ENCODE measurements at regions not wholly inside any gene's neighbourhood (a gene's known extent, or its start where the extent isn't known, plus 50 kb on each side); places are given as distances from the start of the nearest gene placed in this dataset.
A peak's percentile ranks its signal among the peaks of the same experiment; 100 is the strongest.

DNA sequence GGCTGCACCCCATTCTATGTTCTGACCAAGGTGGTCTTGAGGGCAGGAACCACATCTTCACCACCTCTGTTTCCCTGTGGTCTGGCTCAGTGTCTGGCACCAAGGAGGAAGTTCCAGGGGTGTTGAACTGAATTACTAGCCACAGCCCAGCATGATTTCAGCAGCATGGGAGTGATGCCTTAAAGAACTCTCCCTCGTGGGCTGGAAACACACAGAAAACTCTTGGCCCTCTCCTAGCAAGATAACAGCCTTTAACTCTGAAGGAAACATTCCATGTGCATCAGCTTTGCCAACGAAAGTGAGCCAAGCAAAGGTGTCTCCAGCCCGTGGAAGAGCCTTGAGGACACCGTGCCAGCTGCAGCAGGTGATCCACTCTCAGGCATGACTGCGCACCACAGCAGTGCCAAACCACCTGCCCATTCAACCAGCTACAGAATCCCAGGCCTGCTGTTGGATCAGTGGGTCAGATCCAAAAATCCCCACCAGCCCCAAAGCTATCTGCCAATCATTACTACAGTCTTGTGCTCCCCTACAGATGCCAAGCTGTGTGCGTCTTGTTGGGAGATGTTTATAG, 124.8 kb downstream of the TTC32 start:
- no peak for DNase-seq

DNA sequence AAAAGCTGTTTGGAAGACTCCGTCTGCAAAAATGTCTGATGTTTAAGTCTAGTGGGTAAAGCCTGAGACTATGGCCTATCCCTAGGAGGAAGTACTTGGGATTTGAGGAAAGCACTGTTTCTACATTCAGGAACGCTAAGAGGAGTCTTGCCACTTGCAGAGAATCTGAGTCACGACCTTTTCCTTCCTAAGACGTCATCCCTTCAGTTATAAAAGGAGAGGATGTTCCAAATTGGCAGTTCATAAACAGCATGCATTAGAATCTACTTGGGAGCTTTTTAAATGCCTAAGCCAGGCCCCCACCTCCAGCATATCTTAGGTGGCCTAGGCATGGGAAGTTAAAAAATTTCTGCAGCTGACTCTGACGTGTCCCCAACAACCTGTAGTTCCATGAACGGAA, 125.9 kb downstream of the TTC32 start:
- DNase-seq, result no peak

DNA sequence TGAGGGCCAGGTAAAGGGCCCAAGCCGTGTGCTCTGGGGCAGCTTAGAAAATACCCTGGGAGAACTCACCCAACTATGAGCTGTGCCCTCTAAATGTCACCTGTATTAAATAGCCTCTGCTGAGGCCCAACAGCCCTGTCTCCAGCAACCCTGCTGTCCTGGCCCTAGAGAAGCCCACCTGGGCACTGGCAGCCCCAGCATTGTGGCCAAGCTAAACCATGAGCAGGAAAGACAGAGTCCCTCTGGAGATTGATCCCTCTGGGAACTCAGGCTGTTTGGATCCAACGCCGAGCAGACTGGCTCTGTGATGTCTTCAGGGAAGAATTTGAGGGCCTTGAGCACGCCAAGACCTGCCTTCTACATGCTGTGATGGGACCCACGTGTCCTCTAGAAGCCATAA, 126.5 kb downstream of the TTC32 start:
- DNase-seq, result no peak

DNA sequence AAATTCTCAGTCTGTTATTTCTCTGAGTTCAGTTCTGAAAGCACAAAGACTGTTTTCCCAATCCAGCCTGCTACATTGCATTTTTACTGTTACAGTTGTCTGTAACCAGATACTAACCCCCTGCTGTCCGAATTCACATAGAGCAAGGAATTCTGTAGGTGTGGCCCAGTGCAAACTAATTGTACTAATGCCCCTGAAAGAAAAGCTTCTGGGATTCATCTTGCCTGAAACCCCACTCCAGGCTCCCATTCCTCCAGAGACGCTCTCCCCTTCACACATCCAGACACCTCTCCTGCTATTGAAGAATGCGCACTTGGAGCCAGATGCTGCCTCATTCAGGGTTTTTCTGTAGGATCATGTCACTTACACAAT, 127.0 kb downstream of the TTC32 start:
- no peak for DNase-seq

DNA sequence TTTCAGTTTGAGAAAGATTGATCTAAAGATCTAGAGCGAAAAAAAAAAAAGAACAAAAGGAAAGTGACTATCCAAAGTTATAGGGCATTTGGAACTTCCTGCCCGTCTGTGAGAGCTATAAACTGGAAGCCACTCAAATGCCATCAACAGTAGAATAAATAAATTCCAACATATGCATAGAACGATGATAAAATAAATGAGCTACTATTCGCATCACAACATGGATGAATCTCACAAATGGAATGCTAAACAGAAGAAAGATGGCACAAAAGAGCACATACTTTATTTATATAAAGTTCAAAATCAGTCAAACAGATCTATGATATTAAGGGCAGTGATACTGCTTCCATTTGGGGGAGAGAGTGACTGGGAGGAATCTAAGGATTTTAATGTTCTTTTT, 128.8 kb downstream of the TTC32 start:
- DNase-seq, result peak; percentile 36

DNA sequence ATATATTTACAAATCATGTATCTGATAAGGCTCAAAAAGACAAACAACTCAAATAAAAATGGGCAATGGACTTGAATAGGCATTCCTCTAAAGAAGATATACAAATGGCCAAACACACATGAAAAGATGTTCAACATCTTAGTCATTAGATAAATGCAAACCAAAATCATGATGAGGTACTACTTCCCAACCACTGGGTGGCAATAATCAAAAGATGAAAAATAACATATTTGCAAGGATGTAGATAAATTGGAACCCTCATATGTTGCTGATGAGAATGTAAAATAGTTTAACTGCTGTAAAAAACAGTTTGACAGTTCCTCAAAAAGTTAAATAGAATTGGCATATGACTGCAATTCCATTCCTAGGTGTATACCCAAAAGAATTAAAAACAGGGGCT, 132.3 kb downstream of the TTC32 start:
- peak; percentile 60 for DNase-seq

DNA sequence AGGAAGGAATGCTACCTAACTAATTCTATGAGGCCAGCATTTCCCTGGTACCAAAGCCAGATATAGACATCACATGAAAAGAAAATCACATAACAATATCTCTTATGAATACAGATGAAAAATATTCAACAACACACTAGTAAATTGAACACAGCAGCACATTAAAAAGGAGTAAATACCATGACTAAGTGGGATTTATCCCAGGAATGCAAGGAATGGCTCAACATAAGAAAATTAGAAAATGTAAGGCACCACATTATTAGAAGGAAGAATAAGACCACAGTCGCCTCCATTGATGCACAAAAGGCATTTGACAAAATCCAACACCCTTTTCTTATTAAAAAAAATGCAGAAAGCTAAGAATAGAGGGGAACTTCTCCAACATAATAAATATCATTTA, 133.9 kb downstream of the TTC32 start:
- peak; percentile 48 for DNase-seq

DNA sequence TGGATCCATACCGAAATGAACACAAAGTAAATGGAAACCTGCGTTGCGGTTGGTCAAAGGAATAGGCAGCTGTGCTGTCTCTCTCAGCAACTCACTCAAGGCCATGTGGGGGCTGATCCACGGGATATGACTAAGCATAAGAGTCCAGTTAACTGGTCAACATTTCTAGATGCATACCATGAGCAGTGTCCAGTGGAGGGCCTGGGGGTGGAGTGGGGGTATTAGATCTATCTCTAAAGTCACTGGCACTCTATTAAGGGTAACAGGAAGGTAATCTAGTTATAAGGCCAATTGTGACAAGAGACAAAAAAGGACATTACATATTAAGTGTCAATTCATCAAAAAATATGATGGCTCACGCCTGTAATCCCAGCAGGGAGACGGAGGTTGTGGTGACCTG, 136.8 kb downstream of the TTC32 start:
- no peak for DNase-seq

DNA sequence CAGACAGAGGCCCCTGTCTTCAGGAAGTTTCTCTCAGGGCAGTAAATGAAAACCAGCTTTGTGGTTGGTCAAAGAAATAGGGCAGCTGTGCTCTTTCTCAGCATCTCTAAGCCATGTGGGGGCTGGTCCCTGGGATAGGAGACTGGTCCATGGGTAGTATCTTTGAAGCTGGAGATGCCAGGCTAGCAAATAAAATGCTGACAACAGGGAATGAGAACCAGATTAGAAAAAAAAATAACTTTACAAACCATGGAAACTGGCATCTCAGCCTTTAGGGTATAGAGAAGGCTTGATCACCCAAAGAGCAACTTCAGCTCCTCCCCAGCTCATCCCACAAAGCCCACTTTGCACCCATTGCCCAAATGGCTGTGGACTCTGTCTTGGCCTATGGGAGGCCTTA, 138.1 kb downstream of the TTC32 start:
- no peak for DNase-seq

DNA sequence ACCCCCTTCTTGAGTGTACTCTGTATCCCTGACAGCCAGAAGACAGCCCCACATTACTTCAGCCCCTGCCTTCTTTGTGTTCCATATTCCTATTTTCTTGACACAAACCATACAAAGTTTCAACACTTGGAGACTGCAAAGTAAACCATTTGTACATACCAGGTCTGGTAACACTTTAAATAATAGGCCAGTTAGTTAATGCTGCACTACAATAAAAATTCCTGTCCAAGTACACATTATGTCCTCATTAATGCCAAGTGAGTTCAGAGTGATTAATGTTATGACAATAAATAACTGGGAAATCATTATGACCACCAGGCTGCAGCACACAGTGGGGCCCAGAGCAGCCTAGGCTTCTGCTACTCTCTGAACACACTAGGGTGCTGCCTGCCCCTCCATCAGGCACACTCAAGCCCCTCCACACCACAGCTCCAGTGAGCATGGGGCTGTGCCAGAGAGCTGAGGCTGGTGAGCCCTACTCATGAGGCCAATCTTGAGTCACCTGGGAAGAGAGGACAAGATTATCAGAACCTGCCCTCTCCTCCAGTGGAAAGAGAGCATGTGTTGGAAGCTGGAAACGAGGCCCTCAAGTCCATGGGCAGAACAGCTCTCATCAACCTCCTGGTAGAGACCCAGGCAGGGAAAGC, 138.7 kb downstream of the TTC32 start:
- DNase-seq, result no peak

DNA sequence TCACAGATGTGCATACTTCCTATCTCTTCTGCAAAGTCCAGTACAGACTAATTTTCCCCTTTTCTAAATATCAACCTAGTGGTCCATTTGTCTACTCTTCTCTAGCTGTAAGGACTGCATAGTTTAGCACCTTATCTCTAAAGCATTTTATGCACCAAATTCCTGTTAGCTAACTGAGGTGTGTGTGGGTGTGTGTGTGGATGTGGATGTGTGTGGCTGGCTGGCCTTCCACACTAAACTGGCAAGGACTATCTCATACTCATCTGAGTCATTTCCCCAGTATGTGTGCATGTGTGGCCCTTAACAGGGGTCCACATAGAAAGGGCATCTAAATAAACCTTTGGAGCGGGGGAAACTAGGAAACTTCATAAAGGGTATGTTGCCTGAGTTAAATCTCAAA, 139.6 kb downstream of the TTC32 start:
- no peak for DNase-seq

DNA sequence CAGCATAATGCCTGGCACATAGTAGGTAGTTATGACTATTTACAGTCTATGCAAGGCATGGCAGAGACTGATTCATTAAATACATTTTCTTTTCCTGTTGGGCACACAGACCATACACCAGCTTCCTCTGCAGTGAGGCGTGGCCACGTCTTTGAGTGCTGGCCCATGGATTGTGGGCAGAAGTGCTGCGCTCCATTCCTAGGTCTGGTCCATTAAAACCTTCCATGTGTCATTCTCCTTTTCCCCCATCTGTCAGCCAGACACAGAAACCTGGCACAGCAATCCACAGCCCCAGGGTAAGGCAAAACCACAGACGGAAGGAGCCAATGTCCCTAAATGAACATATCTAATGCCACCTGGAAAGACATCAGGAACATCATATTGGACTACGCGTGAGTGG, 141.9 kb downstream of the TTC32 start:
- DNase-seq, result no peak

DNA sequence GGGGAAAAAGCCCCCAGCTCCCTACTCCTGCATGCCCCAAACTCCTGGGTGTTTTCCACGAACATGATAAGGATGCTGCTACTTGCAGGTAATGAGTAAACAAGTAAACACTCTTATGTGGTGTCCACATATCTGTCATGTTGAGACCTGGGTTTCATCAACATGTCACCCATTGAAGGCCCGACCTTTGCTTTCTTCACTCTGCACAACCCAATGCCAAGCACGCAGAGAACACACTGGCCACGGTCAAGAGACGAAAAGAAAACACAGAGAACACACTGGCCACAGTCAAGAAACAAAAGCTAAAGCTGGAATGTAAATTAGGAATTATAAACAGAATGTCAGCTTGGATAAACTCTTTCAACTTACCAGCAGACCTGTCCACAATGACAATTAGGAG, 143.1 kb downstream of the TTC32 start:
- no peak for DNase-seq

DNA sequence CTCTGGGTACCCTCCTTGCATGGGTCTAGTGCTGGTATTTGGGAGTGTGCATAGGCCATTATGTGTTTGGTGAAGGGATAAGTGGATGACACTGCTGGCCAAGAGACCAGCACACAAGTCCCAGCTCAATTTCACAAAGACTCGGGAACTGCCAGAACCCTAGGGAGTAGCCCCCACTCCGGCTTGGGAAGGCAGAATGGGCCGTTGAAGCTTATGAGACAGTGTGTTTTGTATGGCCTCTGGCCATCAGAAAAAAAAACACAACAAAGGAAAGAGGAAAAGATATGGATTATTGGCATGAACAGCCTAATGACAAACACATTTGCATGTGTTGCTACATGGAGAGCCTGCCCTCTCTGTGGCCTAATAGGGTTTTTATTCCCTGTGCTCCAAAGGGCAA, 144.2 kb downstream of the TTC32 start:
- DNase-seq, result no peak

DNA sequence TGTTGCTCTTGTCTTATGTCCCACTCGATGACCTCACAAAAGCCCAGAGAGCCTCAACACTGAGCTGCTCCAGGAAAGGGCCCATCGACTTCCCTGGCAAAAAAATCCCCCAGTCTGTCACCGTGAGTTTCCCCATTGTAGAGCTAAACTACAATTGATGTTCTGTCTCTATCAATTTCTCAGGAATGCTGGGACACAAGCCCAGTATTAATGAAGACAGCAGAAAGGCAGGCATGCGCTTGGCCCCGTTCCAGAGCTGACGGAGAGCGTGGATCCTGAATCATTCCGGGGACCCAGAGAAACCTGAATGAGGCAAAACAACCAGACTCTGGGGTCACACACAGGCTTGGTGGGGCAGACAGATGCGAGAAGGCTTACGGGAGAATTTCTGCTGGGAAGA, 146.9 kb downstream of the TTC32 start:
- no peak for DNase-seq

DNA sequence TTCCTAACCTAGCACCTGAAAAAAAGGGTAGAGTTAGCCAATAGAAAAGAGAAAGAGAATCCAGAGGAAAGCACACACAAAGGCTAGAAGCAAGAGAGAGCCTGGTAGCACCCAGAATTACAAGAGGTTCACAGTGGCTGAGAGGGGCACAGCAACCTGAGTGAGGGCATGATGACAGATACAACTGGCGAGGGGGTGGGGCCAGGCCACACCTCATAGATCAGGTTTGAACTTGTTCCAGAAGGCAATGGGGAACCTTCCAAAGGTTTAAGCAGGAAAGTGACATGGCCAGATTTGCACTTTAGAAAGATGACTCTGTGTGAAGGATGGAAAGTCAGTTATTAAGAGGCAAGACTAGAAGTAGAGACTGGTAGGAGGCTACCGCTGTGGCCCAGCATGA, 148.0 kb downstream of the TTC32 start:
- DNase-seq, result no peak

DNA sequence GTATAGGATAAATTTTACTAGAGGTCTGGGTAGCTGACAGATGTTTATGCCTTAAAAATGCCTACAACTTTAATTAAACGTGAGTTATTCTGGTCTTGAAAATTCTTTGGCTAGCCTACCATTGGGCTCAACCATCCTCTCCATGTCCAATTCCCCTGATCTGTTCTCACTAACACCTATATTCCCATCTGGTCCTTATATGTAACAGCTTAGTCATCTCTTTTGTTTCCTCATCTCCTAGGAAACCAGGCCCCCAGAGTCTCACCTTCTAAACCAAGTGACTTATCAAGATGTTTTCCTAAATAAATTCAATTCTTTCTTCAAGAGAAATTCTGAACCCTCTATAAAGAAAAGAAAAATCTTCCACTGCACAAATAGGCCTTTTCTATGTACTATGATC, 148.5 kb downstream of the TTC32 start:
- DNase-seq, result no peak

DNA sequence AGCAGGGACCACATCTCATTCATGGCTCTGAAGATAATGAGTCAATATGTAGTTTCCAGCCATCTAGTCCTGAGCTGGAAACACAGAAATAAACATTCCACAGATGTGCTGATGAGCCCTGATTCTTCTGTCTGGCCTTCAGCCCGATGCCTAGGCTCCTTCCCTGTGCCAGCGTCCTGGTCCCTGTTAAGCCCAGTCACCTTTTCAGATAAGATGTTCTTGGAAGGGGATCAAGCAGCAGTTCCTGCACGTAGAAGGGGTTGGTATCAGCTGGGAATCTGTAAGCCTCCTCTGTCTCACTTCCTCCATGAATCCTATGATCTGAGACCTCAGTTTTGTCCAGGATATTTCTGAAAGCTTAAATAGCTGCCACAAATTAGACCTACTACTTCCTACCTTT, 149.3 kb downstream of the TTC32 start:
- no peak for DNase-seq

DNA sequence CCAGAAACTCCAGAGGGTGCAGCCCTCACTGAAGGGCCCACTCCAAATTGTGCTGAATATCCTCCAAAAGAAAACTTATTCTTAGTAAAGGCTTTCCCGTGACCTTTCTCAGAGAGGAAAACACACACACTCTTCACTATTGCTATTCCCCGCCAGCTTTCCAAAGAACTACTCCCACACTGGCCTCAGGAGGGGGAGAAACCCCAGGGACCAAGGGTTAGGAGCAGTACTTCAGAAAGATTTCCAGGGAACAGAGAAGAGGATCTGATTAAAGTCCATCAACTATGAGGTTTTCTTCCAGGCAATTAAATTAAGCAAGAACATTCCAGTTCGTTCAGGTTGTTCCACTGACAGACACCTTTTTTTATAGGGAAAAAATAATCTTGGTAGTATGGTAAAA, 150.2 kb downstream of the TTC32 start:
- DNase-seq, result no peak

DNA sequence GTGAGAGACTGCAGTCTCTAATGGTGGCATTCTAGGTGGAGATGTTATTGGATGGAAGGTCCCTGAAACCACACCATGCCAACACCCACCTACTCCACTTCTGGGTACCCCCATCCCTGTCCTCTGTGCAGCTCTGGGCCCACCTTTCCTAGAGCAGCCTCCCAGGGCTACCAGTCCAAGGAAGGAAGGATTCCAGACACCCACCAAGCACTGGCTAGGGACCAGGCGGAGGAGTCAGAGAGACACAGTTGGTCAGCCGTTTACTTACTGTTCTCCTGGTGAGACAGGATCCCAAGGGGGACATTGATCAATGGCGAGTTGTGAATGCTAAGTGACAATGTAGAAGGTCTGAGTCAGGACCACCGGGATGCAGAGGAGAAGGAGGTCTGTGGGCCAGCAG, 151.6 kb downstream of the TTC32 start:
- no peak for DNase-seq

DNA sequence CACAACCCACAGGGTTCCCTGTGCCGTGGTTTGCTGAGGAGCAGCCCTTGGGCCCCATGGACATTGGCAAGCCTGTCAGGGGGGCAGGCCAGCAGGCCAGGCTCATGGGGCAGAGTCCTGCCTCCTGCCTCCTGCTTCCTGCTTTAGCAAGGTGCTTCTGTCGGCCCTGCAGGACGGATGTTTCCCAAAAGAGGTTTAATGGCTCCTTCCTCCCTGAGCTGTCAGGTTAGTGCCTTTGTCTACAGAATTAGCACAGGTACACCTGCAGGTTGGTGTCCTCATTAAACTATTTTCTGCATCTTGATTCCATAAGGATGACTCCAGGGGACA, 152.3 kb downstream of the TTC32 start:
- no peak for DNase-seq

DNA sequence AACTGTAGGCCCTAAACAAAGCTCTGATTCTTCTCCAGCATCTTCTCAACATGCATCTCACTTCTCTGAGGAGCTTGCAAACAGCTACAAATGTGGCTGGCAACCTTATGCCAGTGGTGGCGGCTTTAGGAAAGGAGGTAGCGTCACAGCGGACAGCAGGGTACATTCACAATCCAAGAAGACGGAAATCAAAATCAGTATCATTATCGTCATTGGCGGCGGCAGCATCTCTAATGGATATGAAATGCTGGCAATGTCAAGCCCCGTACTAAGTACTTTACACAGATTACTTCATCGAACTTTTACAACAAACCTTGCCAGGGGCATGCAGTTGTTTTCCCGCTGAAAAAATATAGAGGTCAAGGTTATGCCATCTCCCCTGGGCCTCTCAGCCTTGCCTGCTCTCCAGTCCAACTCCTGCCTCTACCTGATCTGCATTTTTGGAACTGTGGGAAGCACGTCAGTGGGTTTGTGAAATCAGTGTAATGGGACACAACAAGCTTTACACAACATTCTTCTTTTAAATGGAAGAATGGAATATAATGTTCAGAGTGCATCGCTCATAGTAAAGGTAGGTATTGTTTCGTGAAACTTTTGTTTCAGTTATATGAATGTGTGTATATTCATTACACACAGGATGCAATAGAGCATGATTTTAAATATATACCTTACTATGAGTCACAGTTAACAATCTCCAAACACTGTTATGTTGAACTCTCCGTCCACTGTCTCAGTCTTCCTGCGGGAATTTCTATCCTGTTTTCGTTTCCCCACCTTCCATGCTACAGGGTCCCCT, 152.9 kb downstream of the TTC32 start:
- DNase-seq, result no peak

DNA sequence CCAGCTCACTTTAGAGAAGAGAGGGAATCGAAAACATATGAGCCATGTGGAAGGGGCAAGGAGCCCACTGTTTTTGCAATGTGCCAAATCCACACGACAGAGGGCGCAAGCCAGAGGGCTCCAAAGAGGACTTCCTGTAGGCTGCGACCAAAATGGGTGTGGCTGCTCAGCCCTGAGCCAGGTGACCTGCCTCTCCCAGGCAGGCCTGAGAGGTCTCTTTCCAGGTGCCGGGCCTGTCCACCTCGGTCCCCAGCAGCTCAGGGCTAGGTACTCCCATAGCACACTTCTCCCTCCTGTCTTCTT, 153.8 kb downstream of the TTC32 start:
- no peak for DNase-seq

DNA sequence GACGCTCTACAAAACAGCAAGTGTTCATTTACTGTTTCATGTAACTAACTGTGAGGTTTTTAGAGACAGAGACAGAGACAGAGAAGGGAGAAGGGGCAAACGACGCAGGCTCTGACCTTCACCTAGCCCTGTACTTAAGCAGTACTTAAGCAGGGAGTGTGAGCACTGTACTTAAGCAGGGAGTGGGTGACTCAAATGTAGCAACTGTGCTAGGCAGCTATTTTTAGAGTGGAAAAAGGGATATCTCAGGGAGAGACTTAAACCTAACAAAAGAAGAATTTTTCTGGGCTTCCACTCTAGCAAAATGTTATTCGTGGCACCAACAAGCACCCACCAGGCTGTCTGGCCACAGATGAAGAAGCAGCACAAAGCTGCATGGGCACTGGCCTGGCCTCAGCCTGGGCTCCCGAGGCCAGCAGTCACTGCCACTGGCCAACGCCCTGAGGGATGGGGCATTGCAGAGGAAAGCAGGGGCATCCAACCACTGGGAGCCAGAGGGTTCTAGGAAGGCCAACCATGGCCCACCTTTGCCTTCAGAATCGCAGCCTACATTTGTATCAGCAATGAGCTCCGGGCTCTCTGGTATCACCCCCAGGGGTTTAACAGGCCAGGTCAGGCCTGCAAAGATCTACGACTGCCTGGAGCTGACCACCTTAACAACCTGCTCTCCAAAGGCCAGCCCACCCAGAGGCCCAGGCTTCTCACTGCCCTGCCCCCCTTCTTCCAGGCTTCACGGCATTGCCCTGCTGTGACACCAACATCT, 154.3 kb downstream of the TTC32 start:
- DNase-seq, result no peak
